Cardiac muscle cell (in vitro differentiated cells and primary cell): ENCODE measurements at regions not wholly inside any gene's neighbourhood (a gene's known extent, or its start where the extent isn't known, plus 50 kb on each side); places are given as distances from the start of the nearest gene placed in this dataset.

Experiments used
- DNase-seq, 2 donors: peaks; one replicate each; pipeline versions ENCODE4 v3.0.0 to v3.0.0-alpha.2; 2010 to 2017; ENCODE audit warnings: low read depth in 1 of 2, low spot score in 1 of 2
- H3K27ac ChIP-seq: fragments of 200-600 bp; sonication (generic); 2 replicates; pipeline ENCODE4 v1.5.1; 2016
- H3K27me3 ChIP-seq: fragments of 200-600 bp; sonication (generic); 2 replicates; pipeline ENCODE4 v1.6.0; 2016; ENCODE audit warnings: control low read depth
- H3K36me3 ChIP-seq: fragments of 200-600 bp; sonication (generic); 2 replicates; pipeline ENCODE4 v1.5.1; 2016; ENCODE audit warnings: control low read depth
- H3K4me1 ChIP-seq: fragments of 200-600 bp; sonication (generic); 2 replicates; pipeline ENCODE4 v1.8.1; 2017; ENCODE audit warnings: low read depth, mild to moderate bottlenecking, mixed run types
- H3K4me3 ChIP-seq: fragments of 200-600 bp; sonication (generic); 2 replicates; pipeline ENCODE4 v1.5.1; 2016; ENCODE audit warnings: mild to moderate bottlenecking
- H3K9me3 ChIP-seq: fragments of 200-600 bp; sonication (generic); 2 replicates; pipeline ENCODE4 v1.5.1; 2017; ENCODE audit warnings: low read depth, mild to moderate bottlenecking, control low read depth
- TF ChIP-seq, protein P1 (sequence below): IDR thresholded peaks from 2 replicates; pipeline ENCODE4 v1.5.1; 2012; ENCODE audit warnings: low read depth, mild to moderate bottlenecking, low read length

DNA sequence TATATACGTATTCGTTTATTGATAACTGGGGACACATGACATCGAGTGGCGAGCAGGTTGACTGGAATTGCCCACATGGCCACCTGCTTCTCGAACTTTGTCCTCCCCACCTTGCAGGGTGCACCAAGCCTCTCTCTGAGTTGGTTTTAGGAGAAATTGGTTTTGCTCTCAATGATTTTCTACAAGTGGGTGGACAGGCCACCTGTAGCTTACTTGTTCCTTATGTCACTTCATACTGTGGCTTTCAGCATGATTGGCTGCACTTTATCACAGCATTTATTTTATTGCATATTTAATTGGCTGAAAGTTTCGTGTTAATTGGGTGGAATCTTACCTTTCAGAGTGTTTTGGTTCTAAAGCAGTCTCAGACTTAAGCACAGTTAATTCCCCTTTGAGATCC is 215.6 kb upstream of the SHH start:
- no peak for DNase-seq
- Histone ChIP-seq H3K4me1 (no peaks in the 10 kb centered on the region), H3K27me3 (no peaks in the 10 kb centered on the region), H3K4me3 (no peak overlapping the region), H3K36me3 (no peaks in the 10 kb centered on the region), H3K27ac (no peak overlapping the region), H3K9me3 (no peaks in the 10 kb centered on the region)
- TF ChIP-seq, protein P1, sequence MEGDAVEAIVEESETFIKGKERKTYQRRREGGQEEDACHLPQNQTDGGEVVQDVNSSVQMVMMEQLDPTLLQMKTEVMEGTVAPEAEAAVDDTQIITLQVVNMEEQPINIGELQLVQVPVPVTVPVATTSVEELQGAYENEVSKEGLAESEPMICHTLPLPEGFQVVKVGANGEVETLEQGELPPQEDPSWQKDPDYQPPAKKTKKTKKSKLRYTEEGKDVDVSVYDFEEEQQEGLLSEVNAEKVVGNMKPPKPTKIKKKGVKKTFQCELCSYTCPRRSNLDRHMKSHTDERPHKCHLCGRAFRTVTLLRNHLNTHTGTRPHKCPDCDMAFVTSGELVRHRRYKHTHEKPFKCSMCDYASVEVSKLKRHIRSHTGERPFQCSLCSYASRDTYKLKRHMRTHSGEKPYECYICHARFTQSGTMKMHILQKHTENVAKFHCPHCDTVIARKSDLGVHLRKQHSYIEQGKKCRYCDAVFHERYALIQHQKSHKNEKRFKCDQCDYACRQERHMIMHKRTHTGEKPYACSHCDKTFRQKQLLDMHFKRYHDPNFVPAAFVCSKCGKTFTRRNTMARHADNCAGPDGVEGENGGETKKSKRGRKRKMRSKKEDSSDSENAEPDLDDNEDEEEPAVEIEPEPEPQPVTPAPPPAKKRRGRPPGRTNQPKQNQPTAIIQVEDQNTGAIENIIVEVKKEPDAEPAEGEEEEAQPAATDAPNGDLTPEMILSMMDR, result no peak

DNA sequence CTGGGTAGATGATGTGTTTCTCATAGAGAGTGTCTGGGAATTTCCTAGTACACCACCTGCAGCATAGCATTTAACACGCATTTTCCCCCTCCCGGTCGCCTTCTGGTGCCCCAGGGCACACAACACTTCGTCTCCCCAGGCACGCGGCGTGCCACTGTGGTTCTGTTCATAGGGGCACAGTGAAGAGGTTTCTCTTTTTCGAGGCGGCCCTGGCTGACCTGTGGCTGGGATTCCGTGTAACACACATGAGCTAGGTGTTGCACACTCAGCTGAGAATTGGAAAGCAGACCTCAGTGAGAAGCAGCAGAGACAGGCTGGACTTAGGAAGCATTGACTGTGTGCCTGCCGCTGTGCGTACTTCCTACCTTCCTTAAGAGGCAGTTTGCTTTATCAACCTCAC is 214.3 kb upstream of the SHH start:
- TF ChIP-seq, protein P1, result no peak

DNA sequence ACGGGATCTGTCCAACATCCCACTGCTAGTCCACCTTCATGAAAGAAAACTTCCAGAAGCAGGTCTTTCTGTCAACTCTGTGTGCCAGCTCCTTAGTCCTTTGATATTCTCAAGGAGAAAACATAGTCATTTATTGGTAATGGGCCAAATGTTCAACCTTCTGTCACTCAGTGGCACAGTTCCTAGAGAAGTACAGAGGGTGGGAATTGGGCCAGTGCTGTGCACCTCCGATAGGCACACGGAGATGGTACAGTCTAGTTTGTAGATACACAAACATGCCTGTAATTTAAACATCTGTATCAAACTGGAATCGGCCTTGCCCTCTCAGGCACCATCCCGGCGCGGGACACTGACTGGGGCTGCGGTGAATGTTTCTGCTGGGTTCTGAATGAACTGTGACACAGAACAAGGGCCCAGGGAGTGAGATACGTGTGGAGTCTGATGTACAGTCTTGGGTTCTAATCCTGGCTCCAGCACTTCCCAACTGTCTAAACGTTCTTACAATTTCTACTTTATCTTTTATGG is 213.9 kb upstream of the SHH start:
- Histone ChIP-seq H3K27me3 (no peaks in the 10 kb centered on the region), H3K36me3 (no peaks in the 10 kb centered on the region), H3K4me3 (no peak overlapping the region), H3K4me1 (no peaks in the 10 kb centered on the region), H3K9me3 (no peaks in the 10 kb centered on the region), H3K27ac (no peak overlapping the region)
- no peak for DNase-seq
- TF ChIP-seq, protein P1, result no peak

More for the DNA sequence above, 214.3 kb upstream of the SHH start:
- Histone ChIP-seq H3K4me1 (no peaks in the 10 kb centered on the region), H3K27me3 (no peaks in the 10 kb centered on the region), H3K9me3 (no peaks in the 10 kb centered on the region), H3K27ac (no peak overlapping the region), H3K36me3 (no peaks in the 10 kb centered on the region), H3K4me3 (no peak overlapping the region)
- no peak for DNase-seq

DNA sequence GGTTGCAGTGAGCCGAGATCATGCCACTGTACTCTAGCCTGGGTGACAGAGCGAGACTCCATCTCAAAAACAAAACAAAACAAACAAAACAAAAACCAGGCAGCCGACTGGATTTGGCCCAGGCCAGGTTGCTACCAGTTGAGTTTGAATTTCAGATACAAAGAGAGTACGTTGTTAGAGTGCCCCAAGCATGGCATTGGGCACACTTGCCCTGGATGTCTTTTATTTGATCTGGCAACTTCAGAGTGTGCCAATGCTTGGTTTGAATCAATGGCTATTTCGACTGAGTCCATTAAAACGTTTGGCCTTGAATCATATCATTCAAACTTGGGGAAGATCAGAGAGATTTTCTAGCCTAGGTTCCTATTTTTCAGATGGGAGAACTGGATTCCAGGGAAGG is 213.4 kb upstream of the SHH start:
- Histone ChIP-seq H3K36me3 (no peaks in the 10 kb centered on the region), H3K4me1 (no peaks in the 10 kb centered on the region), H3K9me3 (no peaks in the 10 kb centered on the region), H3K27me3 (no peaks in the 10 kb centered on the region), H3K27ac (no peak overlapping the region), H3K4me3 (no peak overlapping the region)
- TF ChIP-seq, protein P1, result no peak
- no peak for DNase-seq

DNA sequence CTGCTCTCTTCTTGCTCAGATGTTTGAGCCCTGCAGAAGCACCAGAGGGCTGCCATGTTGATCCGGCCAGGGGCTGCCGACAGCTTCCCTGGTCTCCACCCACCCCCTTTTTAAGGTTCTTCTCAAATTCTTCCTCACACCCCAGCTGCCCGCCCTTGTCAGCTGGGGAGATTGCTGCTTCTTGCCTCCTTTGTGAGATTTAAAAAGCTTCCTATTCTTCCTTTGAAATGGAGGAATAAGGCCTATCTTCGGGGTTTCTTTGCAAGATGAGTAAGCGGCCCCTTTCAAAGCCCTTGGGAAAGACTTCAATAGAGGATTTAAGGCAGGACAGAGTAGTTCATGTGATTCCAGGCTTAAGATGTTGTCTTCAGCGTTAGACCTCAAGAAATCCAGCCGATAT is 211.9 kb upstream of the SHH start:
- H3K27me3 ChIP-seq, result no peaks in the 10 kb centered on the region
- no peaks in the 10 kb centered on the region for H3K36me3 ChIP-seq
- H3K4me3 ChIP-seq, result no peak overlapping the region
- TF ChIP-seq, protein P1, result no peak
- H3K27ac ChIP-seq, result no peak overlapping the region
- H3K9me3 ChIP-seq, result no peaks in the 10 kb centered on the region
- DNase-seq, result no peak
- no peaks in the 10 kb centered on the region for H3K4me1 ChIP-seq
